KMS-11 (cell line): ENCODE measurements at regions not wholly inside any gene's neighbourhood (a gene's known extent, or its start where the extent isn't known, plus 50 kb on each side); places are given as distances from the start of the nearest gene placed in this dataset.

Experiments
- H2AFZ ChIP-seq: fragments of 200-600 bp; sonication (generic); 2 replicates; pipeline ENCODE4 v1.6.1; 2016; ENCODE audit warnings: antibody characterized with exemption, mixed run types, low read depth
- H3K27ac ChIP-seq: fragments of 200-600 bp; sonication (generic); 2 replicates; pipeline ENCODE4 v1.6.1; 2016; ENCODE audit warnings: mild to moderate bottlenecking, mixed run types
- H3K27me3 ChIP-seq: fragments of 200-600 bp; sonication (generic); 2 replicates; pipeline ENCODE4 v1.6.1; 2017; ENCODE audit warnings: mild to moderate bottlenecking, low read depth, mixed run types, moderate library complexity; ENCODE audit not compliant: insufficient read depth
- H3K36me3 ChIP-seq: fragments of 200-600 bp; sonication (generic); 2 replicates; pipeline ENCODE4 v1.6.1; 2017; ENCODE audit warnings: mild to moderate bottlenecking, mixed run types; ENCODE audit not compliant: insufficient read depth
- H3K4me1 ChIP-seq: fragments of 200-600 bp; sonication (generic); 2 replicates; pipeline ENCODE4 v1.6.1; 2016; ENCODE audit warnings: mild to moderate bottlenecking, low read depth, mixed run types; ENCODE audit not compliant: poor library complexity, severe bottlenecking
- H3K4me2 ChIP-seq: fragments of 200-600 bp; sonication (generic); 2 replicates; pipeline ENCODE4 v1.7.0; 2016; ENCODE audit warnings: mild to moderate bottlenecking, mixed run types
- H3K4me3 ChIP-seq: fragments of 200-600 bp; sonication (generic); IDR thresholded peaks from 2 replicates; pipeline ENCODE4 v1.6.1; 2017; ENCODE audit warnings: low read depth, low read length, mixed read lengths; ENCODE audit not compliant: insufficient read depth
- H3K79me2 ChIP-seq: fragments of 200-600 bp; sonication (generic); 2 replicates; pipeline ENCODE4 v1.6.1; 2016; ENCODE audit warnings: low read depth, mixed run types; ENCODE audit not compliant: insufficient read depth
- H3K9ac ChIP-seq: fragments of 200-600 bp; sonication (generic); 2 replicates; pipeline ENCODE4 v1.6.1; 2016; ENCODE audit warnings: mild to moderate bottlenecking, mixed run types
- H4K20me1 ChIP-seq: fragments of 200-600 bp; sonication (generic); 2 replicates; pipeline ENCODE4 v1.6.1; 2016; ENCODE audit warnings: mild to moderate bottlenecking, mixed run types; ENCODE audit not compliant: insufficient read depth
- TF ChIP-seq, protein P1 (sequence below): fragments of 200-600 bp; sonication (generic); conservative IDR thresholded peaks from 2 replicates; pipeline ENCODE4 v1.6.1; 2017; ENCODE audit warnings: low read depth, mild to moderate bottlenecking, antibody characterized with exemption, low read length, moderate library complexity, mixed read lengths

DNA sequence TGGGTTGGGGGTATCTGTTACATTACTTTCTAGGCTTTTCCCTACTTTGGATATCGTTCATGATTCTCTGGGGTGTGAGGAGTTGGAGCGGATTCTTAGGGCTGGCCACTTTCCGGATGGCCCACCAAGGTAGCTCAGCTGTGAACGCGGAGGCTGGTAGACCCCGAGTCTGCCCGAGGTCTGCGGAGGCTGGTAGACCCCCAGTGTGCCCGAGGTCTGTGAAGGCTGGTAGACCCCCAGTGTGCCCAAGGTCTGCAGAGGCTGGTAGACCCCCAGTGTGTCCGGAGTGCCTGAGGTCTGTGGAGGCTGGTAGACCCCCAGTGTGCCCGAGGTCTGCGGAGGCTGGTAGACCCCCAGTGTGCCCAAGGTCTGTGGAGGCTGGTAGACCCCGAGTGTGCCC is 99.2 kb upstream of the ZNF469 start:
- no peak overlapping the region for H2AFZ ChIP-seq
- H3K4me2 ChIP-seq, result no peak overlapping the region
- no peaks in the 10 kb centered on the region for H3K79me2 ChIP-seq
- peaks cover 4% of the 10 kb centered on the region; the same call in 1 of the 2 replicates for H3K27me3 ChIP-seq
- no peaks in the 10 kb centered on the region for H3K4me1 ChIP-seq
- H3K27ac ChIP-seq, result no peak overlapping the region
- H4K20me1 ChIP-seq, result no peaks in the 10 kb centered on the region
- TF ChIP-seq, protein P1, sequence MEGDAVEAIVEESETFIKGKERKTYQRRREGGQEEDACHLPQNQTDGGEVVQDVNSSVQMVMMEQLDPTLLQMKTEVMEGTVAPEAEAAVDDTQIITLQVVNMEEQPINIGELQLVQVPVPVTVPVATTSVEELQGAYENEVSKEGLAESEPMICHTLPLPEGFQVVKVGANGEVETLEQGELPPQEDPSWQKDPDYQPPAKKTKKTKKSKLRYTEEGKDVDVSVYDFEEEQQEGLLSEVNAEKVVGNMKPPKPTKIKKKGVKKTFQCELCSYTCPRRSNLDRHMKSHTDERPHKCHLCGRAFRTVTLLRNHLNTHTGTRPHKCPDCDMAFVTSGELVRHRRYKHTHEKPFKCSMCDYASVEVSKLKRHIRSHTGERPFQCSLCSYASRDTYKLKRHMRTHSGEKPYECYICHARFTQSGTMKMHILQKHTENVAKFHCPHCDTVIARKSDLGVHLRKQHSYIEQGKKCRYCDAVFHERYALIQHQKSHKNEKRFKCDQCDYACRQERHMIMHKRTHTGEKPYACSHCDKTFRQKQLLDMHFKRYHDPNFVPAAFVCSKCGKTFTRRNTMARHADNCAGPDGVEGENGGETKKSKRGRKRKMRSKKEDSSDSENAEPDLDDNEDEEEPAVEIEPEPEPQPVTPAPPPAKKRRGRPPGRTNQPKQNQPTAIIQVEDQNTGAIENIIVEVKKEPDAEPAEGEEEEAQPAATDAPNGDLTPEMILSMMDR, result no peak
- no peak overlapping the region for H3K4me3 ChIP-seq
- H3K36me3 ChIP-seq, result no peaks in the 10 kb centered on the region
- no peak overlapping the region for H3K9ac ChIP-seq

DNA sequence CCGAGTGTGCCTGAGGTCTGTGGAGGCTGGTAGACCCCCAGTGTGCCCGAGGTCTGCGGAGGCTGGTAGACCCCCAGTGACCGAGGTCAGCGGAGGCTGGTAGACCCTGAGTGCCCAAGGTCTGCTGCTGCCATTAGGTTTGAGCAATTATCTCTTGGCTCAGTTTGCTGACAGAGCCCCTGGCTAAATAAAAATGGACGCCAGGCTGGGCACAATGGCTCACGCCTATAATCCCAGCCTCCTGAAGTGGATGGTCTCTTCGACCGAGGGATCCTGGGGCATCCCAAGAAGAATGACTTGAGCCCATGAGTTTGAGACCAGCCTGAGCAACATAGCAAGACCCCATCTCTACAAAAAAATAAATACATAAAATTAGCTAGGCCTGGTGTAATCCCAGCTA is 98.7 kb upstream of the ZNF469 start:
- Histone ChIP-seq H3K79me2 (no peaks in the 10 kb centered on the region), H3K27ac (no peak overlapping the region), H3K4me1 (no peaks in the 10 kb centered on the region), H3K36me3 (no peaks in the 10 kb centered on the region), H3K27me3 (peaks cover 4% of the 10 kb centered on the region; the same call in 1 of the 2 replicates), H4K20me1 (no peaks in the 10 kb centered on the region), H3K9ac (no peak overlapping the region), H3K4me2 (no peak overlapping the region), H2AFZ (no peak overlapping the region), H3K4me3 (no peak overlapping the region)
- TF ChIP-seq, protein P1, result no peak

DNA sequence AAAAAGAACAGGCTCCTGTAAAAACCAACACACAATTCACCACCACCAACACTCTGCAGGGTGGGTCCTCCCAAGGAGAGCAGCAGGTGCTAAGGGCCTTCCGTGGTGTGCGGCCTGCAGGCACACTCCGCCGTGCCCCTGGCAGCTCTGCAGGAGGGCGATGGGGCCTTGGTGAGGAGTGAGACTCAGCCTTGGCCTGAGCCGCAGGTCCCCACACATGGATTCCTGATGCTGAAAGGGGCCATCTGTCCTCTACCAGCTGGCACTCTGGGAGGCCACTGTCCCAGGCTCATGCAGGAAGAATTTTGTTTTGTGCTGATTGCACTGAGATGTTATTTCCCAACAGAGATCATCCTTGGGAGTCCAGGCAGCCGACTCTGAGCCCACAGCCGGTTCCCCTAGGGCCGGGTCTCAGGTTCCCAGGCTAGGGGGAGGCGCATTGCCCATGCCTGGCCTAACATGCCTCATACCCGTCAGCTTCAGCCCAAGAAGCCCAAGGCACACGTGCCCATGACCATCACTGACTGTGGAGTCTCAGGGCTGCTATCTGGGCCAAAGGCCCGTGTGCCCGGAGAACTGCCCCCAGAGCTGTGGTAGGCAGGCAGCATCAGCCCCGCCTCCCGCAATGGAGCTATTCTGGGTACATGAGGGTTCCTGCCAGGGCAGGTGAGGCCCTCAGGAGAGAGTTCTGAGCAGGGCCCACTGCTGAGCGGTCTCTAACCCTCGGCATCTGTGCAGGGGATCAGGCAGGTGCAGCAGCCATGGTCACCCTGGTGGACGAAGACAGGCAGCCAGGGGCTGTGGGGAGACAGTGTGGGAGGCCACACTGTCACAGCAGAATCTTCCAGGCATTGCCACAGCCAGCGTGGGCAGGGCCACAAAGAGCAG is 97.9 kb upstream of the ZNF469 start:
- TF ChIP-seq, protein P1, result no peak
- Histone ChIP-seq H3K4me1 (no peaks in the 10 kb centered on the region), H3K79me2 (no peaks in the 10 kb centered on the region), H3K27me3 (peaks cover 4% of the 10 kb centered on the region; the same call in 1 of the 2 replicates), H4K20me1 (no peaks in the 10 kb centered on the region), H2AFZ (no peak overlapping the region), H3K9ac (no peak overlapping the region), H3K27ac (no peak overlapping the region), H3K4me2 (no peak overlapping the region), H3K36me3 (no peaks in the 10 kb centered on the region), H3K4me3 (no peak overlapping the region)

DNA sequence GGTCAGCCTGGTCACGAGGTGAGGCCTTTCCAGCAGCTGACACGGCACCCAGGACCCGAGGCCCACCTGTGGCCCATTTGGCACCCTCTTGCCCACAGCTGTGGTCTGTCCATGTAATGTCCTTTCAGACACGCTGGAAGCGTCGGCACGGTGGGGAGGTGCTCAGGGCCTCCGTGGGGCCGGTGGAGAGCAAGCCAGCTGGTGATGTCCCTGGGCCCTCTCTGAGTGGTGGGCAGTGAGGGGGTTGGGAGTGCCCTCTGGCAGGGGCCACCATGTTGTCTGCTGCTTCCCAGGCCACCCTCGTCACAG is 97.3 kb upstream of the ZNF469 start:
- Histone ChIP-seq H3K27me3 (peaks cover 6% of the 10 kb centered on the region; the same call in 1 of the 2 replicates), H3K79me2 (no peaks in the 10 kb centered on the region), H2AFZ (no peak overlapping the region), H3K36me3 (no peaks in the 10 kb centered on the region), H3K4me3 (no peak overlapping the region), H4K20me1 (no peaks in the 10 kb centered on the region), H3K27ac (no peak overlapping the region), H3K9ac (no peak overlapping the region), H3K4me1 (no peaks in the 10 kb centered on the region), H3K4me2 (no peak overlapping the region)
- TF ChIP-seq, protein P1, result no peak
